HFF-Myc (cell line): ENCODE measurements at regions not wholly inside any gene's neighbourhood (a gene's known extent, or its start where the extent isn't known, plus 50 kb on each side); places are given as distances from the start of the nearest gene placed in this dataset.

ENCODE experiments used
- DNase-seq: peaks from one replicate; pipeline ENCODE4 v3.0.0-alpha.2; 2011; ENCODE audit warnings: low read depth; ENCODE audit errors: extremely low read depth
- H3K4me3 ChIP-seq: replicated peaks from 2 replicates; pipeline ENCODE4 v1.5.1; 2011; ENCODE audit warnings: low read depth, mild to moderate bottlenecking, control low read depth, low read length
- CTCF ChIP-seq: IDR thresholded peaks from 2 replicates; pipeline ENCODE4 v1.5.1; 2012; ENCODE audit warnings: mild to moderate bottlenecking, low read depth, low read length, control low read depth; ENCODE audit errors: missing control alignments

- TF ChIP-seq CTCF: no peak
- H3K4me3 ChIP-seq: no peak overlapping the region
- no peak for DNase-seq
Measured at GRCh38 chr7:88361357-88361756, 54.7 kb upstream of the STEAP4 start.

- DNase-seq: no peak
- no peak overlapping the region for H3K4me3 ChIP-seq
- TF ChIP-seq CTCF: no peak
Measured at GRCh38 chr7:88358881-88359280, 52.2 kb upstream of the STEAP4 start.

GRCh38 chr7:88358526-88358838 is 51.8 kb upstream of the STEAP4 start:
- H3K4me3 ChIP-seq: no peak overlapping the region
- no peak for TF ChIP-seq CTCF
- no peak for DNase-seq

GRCh38 chr7:88357781-88358525 is 51.3 kb upstream of the STEAP4 start:
- DNase-seq: no peak
- no peak overlapping the region for H3K4me3 ChIP-seq
- no peak for TF ChIP-seq CTCF

DNA sequence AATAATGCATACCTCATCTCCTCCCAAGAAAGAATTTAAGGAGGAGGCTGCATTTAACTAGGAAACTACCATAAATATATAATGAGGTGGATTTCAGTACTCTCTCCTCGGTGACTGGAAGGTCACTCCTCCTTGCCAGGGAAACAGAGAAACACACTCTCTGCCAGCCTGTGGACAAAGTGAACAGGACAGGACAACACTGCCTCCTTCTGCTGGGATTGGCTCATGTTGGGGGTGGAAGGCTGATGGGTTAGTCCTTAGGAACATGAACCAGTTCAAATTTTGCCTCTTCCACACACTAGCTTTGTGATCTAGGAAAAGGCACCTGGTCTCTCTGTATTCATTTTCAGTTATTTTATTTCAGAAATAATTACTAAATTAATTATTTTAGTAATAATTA is 50.6 kb upstream of the STEAP4 start:
- DNase-seq: no peak
- no peak overlapping the region for H3K4me3 ChIP-seq
- no peak for TF ChIP-seq CTCF
